ENCODE measurements at regions not wholly inside any gene's neighbourhood (a gene's known extent, or its start where the extent isn't known, plus 50 kb on each side); places are given as distances from the start of the nearest gene placed in this dataset.

GRCh38 chr5:125381290-125381689 lies 634.9 kb upstream of the ZNF608 start:
- no peak for TF ChIP-seq CTCF (conservative IDR thresholded peaks at IDR 0.05)
- H3K27ac ChIP-seq = no peak overlapping the region

- no peak for TF ChIP-seq CTCF (conservative IDR thresholded peaks at IDR 0.05)
- no peak overlapping the region for H3K27ac ChIP-seq
Observed at GRCh38 chr5:125384071-125384470, 637.6 kb upstream of the ZNF608 start.

- TF ChIP-seq CTCF (conservative IDR thresholded peaks at IDR 0.05) = no peak
- no peak overlapping the region for H3K27ac ChIP-seq
Observed at GRCh38 chr5:125390326-125390725, 643.9 kb upstream of the ZNF608 start.

GRCh38 chr5:125393221-125393815 lies 646.9 kb upstream of the ZNF608 start:
- no peak overlapping the region for H3K27ac ChIP-seq
- no peak for TF ChIP-seq CTCF (conservative IDR thresholded peaks at IDR 0.05)

GRCh38 chr5:125394661-125395280 lies 648.3 kb upstream of the ZNF608 start:
- H3K27ac ChIP-seq = no peak overlapping the region
- no peak for TF ChIP-seq CTCF (conservative IDR thresholded peaks at IDR 0.05)

GRCh38 chr5:125396462-125396861 lies 650.0 kb upstream of the ZNF608 start:
- no peak overlapping the region for H3K27ac ChIP-seq
- no peak for TF ChIP-seq CTCF (conservative IDR thresholded peaks at IDR 0.05)

GRCh38 chr5:125398466-125398865 lies 652.0 kb upstream of the ZNF608 start:
- TF ChIP-seq CTCF (conservative IDR thresholded peaks at IDR 0.05) = no peak

More at GRCh38 chr5:125398466-125398865, 652.0 kb upstream of the ZNF608 start:
- no peak overlapping the region for H3K27ac ChIP-seq

Data from VCaP (cell line).